Hepatocyte (in vitro differentiated cells): ENCODE measurements at regions not wholly inside any gene's neighbourhood (a gene's known extent, or its start where the extent isn't known, plus 50 kb on each side); places are given as distances from the start of the nearest gene placed in this dataset.

Source experiments
- DNase-seq: peaks from one replicate; pipeline ENCODE4 v3.0.0-alpha.2; 2016; ENCODE audit warnings: low spot score
- H2AFZ ChIP-seq: fragments of 200-600 bp; sonication (generic); 2 replicates; pipeline ENCODE4 v1.6.0; 2016; ENCODE audit warnings: antibody characterized with exemption, mild to moderate bottlenecking
- H3K27ac ChIP-seq: fragments of 200-600 bp; sonication (generic); 2 replicates; pipeline ENCODE4 v1.5.1; 2016; ENCODE audit warnings: mild to moderate bottlenecking
- H3K27me3 ChIP-seq: fragments of 200-600 bp; sonication (generic); 2 replicates; pipeline ENCODE4 v1.6.1; 2016
- H3K36me3 ChIP-seq: fragments of 200-600 bp; sonication (generic); replicated peaks from 2 replicates; pipeline ENCODE4 v1.5.1; 2016; ENCODE audit warnings: low read depth; ENCODE audit not compliant: insufficient read depth
- H3K4me1 ChIP-seq: fragments of 200-600 bp; sonication (generic); 2 replicates; pipeline ENCODE4 v1.5.1; 2016; ENCODE audit warnings: mild to moderate bottlenecking, moderate library complexity; ENCODE audit not compliant: insufficient read depth
- H3K4me2 ChIP-seq: fragments of 200-600 bp; sonication (generic); 2 replicates; pipeline ENCODE4 v1.6.0; 2016
- H3K4me3 ChIP-seq: fragments of 200-600 bp; sonication (generic); 2 replicates; pipeline ENCODE4 v1.5.1; 2016; ENCODE audit warnings: mild to moderate bottlenecking
- H3K79me2 ChIP-seq: fragments of 200-600 bp; sonication (generic); 2 replicates; pipeline ENCODE4 v1.6.0; 2017; ENCODE audit warnings: mild to moderate bottlenecking
- H3K9me2 ChIP-seq: fragments of 200-600 bp; sonication (generic); replicated peaks from 2 replicates; pipeline ENCODE4 v1.6.0; 2017; ENCODE audit warnings: mild to moderate bottlenecking; ENCODE audit not compliant: insufficient read depth
- H3K9me3 ChIP-seq: fragments of 200-600 bp; sonication (generic); 2 replicates; pipeline ENCODE4 v1.5.1; 2016; ENCODE audit warnings: low read depth, mild to moderate bottlenecking
- H4K20me1 ChIP-seq: fragments of 200-600 bp; sonication (generic); 2 replicates; pipeline ENCODE4 v1.6.0; 2016; ENCODE audit warnings: mild to moderate bottlenecking; ENCODE audit not compliant: insufficient read depth, poor library complexity, severe bottlenecking
- EZH2 ChIP-seq: fragments of 200-600 bp; sonication (generic); IDR thresholded peaks from 2 replicates; pipeline ENCODE4 v1.6.1; 2016; ENCODE audit warnings: antibody characterized with exemption, mild to moderate bottlenecking, borderline replicate concordance
- EZH2phosphoT487 ChIP-seq: fragments of 200-600 bp; sonication (generic); IDR thresholded peaks from one replicate; pipeline ENCODE4 v1.6.1; 2018; ENCODE audit warnings: antibody characterized with exemption, mild to moderate bottlenecking, low read depth, moderate library complexity; ENCODE audit not compliant: unreplicated experiment, severe bottlenecking
- WGBS: methylation state at CpG from one replicate; pipeline ENCODE4 v1.1.6; 2016; ENCODE audit warnings: low lambda C conversion rate; ENCODE audit errors: missing lambda C conversion rate; 5-methylcytosine and 5-hydroxymethylcytosine counted together
- TF ChIP-seq, protein P1 (sequence below): fragments of 200-600 bp; sonication (generic); IDR thresholded peaks from 2 replicates; pipeline ENCODE4 v1.5.1; 2016; ENCODE audit warnings: antibody characterized with exemption, mild to moderate bottlenecking; ENCODE audit not compliant: poor library complexity

DNA sequence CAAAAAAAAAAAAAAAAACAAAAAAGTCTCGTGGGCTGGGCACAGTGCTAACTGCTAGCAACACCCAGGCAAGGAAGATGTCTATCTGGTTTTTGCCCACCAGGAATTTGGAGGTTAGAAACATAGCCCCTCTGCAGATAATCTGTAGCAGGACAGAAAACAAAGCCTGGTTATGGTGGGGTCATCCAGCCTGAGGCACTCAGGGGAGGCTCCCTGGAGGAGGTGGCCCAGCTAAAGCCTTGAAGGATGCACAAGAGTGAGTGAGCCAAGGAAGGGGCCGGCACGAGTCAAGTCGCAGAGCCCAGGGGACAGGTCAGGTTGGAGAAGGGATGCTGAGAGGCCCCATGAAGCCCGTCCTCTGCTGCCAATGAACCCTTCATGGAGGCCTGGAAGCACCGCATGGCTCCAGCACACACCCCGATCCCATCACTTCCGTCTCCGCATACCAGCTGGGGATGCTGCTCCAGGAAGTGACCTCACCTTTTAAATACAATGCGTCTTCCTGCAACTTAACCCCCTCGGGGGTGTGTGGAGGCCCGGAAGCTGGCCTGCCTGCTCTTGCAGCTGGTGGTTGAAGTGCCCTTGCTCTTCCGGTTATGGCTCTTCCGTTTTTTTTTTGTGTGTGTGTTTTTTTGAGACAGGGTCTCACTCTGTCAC, 86.5 kb downstream of the ENGASE start:
- TF ChIP-seq EZH2 (no peak), EZH2phosphoT487 (no peak)
- TF ChIP-seq, protein P1, sequence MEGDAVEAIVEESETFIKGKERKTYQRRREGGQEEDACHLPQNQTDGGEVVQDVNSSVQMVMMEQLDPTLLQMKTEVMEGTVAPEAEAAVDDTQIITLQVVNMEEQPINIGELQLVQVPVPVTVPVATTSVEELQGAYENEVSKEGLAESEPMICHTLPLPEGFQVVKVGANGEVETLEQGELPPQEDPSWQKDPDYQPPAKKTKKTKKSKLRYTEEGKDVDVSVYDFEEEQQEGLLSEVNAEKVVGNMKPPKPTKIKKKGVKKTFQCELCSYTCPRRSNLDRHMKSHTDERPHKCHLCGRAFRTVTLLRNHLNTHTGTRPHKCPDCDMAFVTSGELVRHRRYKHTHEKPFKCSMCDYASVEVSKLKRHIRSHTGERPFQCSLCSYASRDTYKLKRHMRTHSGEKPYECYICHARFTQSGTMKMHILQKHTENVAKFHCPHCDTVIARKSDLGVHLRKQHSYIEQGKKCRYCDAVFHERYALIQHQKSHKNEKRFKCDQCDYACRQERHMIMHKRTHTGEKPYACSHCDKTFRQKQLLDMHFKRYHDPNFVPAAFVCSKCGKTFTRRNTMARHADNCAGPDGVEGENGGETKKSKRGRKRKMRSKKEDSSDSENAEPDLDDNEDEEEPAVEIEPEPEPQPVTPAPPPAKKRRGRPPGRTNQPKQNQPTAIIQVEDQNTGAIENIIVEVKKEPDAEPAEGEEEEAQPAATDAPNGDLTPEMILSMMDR, result no peak
- no peak overlapping the region for H3K27ac ChIP-seq
- H3K4me3 ChIP-seq, result no peak overlapping the region
- no peak overlapping the region for H2AFZ ChIP-seq
- no peaks in the 10 kb centered on the region for H3K4me1 ChIP-seq
- peaks cover 10% of the 10 kb centered on the region for H3K27me3 ChIP-seq
- H3K9me3 ChIP-seq, result no peaks in the 10 kb centered on the region
- no peaks in the 10 kb centered on the region for H4K20me1 ChIP-seq
- no peaks in the 10 kb centered on the region for H3K9me2 ChIP-seq
- 78% methylated on average over 13 of the region's 14 CpGs for WGBS
- no peak for DNase-seq
- H3K36me3 ChIP-seq, result no peaks in the 10 kb centered on the region
- H3K4me2 ChIP-seq, result no peak overlapping the region
- H3K79me2 ChIP-seq, result no peaks in the 10 kb centered on the region

GRCh38 chr17:79159926-79160325, 85.3 kb downstream of the ENGASE start:
- TF ChIP-seq EZH2 (no peak), EZH2phosphoT487 (no peak)
- TF ChIP-seq, protein P1, result no peak
- H2AFZ ChIP-seq, result no peak overlapping the region
- H3K9me2 ChIP-seq, result no peaks in the 10 kb centered on the region
- DNase-seq, result no peak
- H3K4me3 ChIP-seq, result no peak overlapping the region
- no peak overlapping the region for H3K27ac ChIP-seq
- H3K4me2 ChIP-seq, result no peak overlapping the region
- H3K36me3 ChIP-seq, result no peaks in the 10 kb centered on the region
- no peaks in the 10 kb centered on the region for H3K9me3 ChIP-seq
- H3K27me3 ChIP-seq, result peaks cover 4% of the 10 kb centered on the region
- 57% methylated on average over 13 of the region's 13 CpGs for WGBS
- no peaks in the 10 kb centered on the region for H3K4me1 ChIP-seq
- H4K20me1 ChIP-seq, result no peaks in the 10 kb centered on the region
- H3K79me2 ChIP-seq, result no peaks in the 10 kb centered on the region

DNA sequence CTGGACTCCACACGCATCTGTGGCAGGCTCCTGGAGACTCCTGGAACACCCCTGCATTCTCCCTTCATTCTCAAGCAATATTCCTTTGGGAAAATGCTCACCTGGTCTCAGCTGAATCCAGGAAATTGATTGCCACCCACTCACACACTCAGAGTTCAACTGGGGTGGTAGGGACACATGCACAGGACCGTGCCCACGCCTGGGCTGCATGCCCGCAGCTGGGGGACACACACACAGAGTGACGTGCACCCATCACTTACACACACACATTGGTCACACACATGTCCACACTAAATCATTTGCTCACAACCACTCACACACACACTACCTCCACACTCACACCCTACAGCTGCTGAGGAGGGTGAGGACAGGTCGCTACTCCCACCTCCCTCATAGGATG, 84.8 kb downstream of the ENGASE start:
- no peaks in the 10 kb centered on the region for H4K20me1 ChIP-seq
- no peaks in the 10 kb centered on the region for H3K9me2 ChIP-seq
- H2AFZ ChIP-seq, result no peak overlapping the region
- no peak overlapping the region for H3K4me3 ChIP-seq
- H3K27ac ChIP-seq, result no peak overlapping the region
- 93% methylated on average over 6 of the region's 6 CpGs for WGBS
- H3K4me1 ChIP-seq, result no peaks in the 10 kb centered on the region
- TF ChIP-seq EZH2phosphoT487 (no peak), EZH2 (no peak)
- no peaks in the 10 kb centered on the region for H3K36me3 ChIP-seq
- no peak for DNase-seq
- peaks cover 4% of the 10 kb centered on the region for H3K27me3 ChIP-seq
- H3K79me2 ChIP-seq, result no peaks in the 10 kb centered on the region
- no peak overlapping the region for H3K4me2 ChIP-seq
- no peaks in the 10 kb centered on the region for H3K9me3 ChIP-seq

GRCh38 chr17:79156463-79157095, 82.0 kb downstream of the ENGASE start:
- TF ChIP-seq EZH2 (no peak), EZH2phosphoT487 (no peak)
- TF ChIP-seq, protein P1, result no peak
- Histone ChIP-seq H3K36me3 (no peaks in the 10 kb centered on the region), H3K9me2 (no peaks in the 10 kb centered on the region), H3K27ac (no peak overlapping the region), H3K9me3 (no peaks in the 10 kb centered on the region), H3K27me3 (peaks cover 4% of the 10 kb centered on the region), H4K20me1 (no peaks in the 10 kb centered on the region), H3K4me1 (no peaks in the 10 kb centered on the region), H3K79me2 (no peaks in the 10 kb centered on the region), H2AFZ (no peak overlapping the region), H3K4me2 (no peak overlapping the region), H3K4me3 (no peak overlapping the region)
- no peak for DNase-seq
- WGBS, result 79% methylated on average over 19 of the region's 19 CpGs
